Liver (tissue), 8 donors: ENCODE measurements at regions not wholly inside any gene's neighbourhood (a gene's known extent, or its start where the extent isn't known, plus 50 kb on each side); places are given as distances from the start of the nearest gene placed in this dataset.

Experiments
- DNase-seq: peaks from one replicate; pipeline ENCODE4 v3.0.0-alpha.2; 2017; ENCODE audit warnings: low spot score
- H3K27ac ChIP-seq, 2 donors: one replicate each; pipeline ENCODE4 v1.7.0; 2013; ENCODE audit warnings: inconsistent platforms in 2 of 2, low read length in 2 of 2, control low read depth in 1 of 2, low read depth in 1 of 2, mild to moderate bottlenecking in 1 of 2
- H3K27me3 ChIP-seq, 4 donors: one replicate each; pipeline versions ENCODE4 v1.6.1 to v1.7.0; 2013; ENCODE audit warnings: low read length in 3 of 4, inconsistent platforms in 1 of 4, mild to moderate bottlenecking in 1 of 4, moderate library complexity in 1 of 4; ENCODE audit not compliant: control insufficient read depth in 4 of 4, insufficient read depth in 4 of 4
- H3K36me3 ChIP-seq, 4 donors: one replicate each; pipeline versions ENCODE4 v1.6.1 to v1.7.0; 2013; ENCODE audit warnings: low read length in 3 of 4, mild to moderate bottlenecking in 3 of 4, low read depth in 1 of 4, moderate library complexity in 1 of 4; ENCODE audit not compliant: control insufficient read depth in 4 of 4, insufficient read depth in 3 of 4
- H3K4me1 ChIP-seq, 4 donors: one replicate each; pipeline versions ENCODE4 v1.6.1 to v1.7.0; 2013; ENCODE audit warnings: low read length in 3 of 4, mild to moderate bottlenecking in 3 of 4, moderate library complexity in 1 of 4; ENCODE audit not compliant: control insufficient read depth in 4 of 4, insufficient read depth in 4 of 4
- H3K4me3 ChIP-seq, 3 donors: one replicate each; pipeline versions ENCODE4 v1.6.1 to v1.7.0; 2013; ENCODE audit warnings: low read length in 3 of 3, control low read depth in 1 of 3, low read depth in 1 of 3, mild to moderate bottlenecking in 1 of 3
- H3K9ac ChIP-seq, 2 donors: one replicate each; pipeline ENCODE4 v1.7.0; 2013; ENCODE audit warnings: low read length in 2 of 2, mild to moderate bottlenecking in 2 of 2, moderate library complexity in 2 of 2, control low read depth in 1 of 2, low read depth in 1 of 2
- H3K9me3 ChIP-seq, 4 donors: one replicate each; pipeline versions ENCODE4 v1.6.1 to v1.7.0; 2013; ENCODE audit warnings: low read length in 3 of 4; ENCODE audit not compliant: control insufficient read depth in 4 of 4
- ATF3 ChIP-seq: IDR thresholded peaks from 2 replicates; pipeline ENCODE4 v1.6.1; 2016; ENCODE audit warnings: antibody characterized with exemption
- CTCF ChIP-seq: fragments of 150-350 bp; IDR thresholded peaks from 2 replicates; pipeline ENCODE4 v1.5.1; 2017; ENCODE audit warnings: improper control_type of control experiment, low read depth, low read length; ENCODE audit not compliant: missing input control
- EGR1 ChIP-seq, 2 donors: IDR thresholded peaks; 2 replicates each; pipeline ENCODE4 v1.6.1; 2016 to 2018; ENCODE audit warnings: antibody characterized with exemption in 2 of 2, low read depth in 2 of 2
- FOXA1 ChIP-seq: IDR thresholded peaks from 2 replicates; pipeline ENCODE4 v1.6.1; 2016; ENCODE audit warnings: antibody characterized with exemption
- FOXA2 ChIP-seq: IDR thresholded peaks from 2 replicates; pipeline ENCODE4 v1.6.1; 2016; ENCODE audit warnings: antibody characterized with exemption
- GABPA ChIP-seq, 2 donors: IDR thresholded peaks in 1 of 2; conservative IDR thresholded peaks in 1 of 2; 2 replicates each; pipeline ENCODE4 v1.6.1; 2016; ENCODE audit warnings: antibody characterized with exemption in 2 of 2, mild to moderate bottlenecking in 1 of 2, moderate library complexity in 1 of 2
- HNF4A ChIP-seq, 2 donors: conservative IDR thresholded peaks; 2 replicates each; pipeline ENCODE4 v1.6.1; 2016; ENCODE audit warnings: antibody characterized with exemption in 2 of 2, mild to moderate bottlenecking in 2 of 2
- HNF4G ChIP-seq: IDR thresholded peaks from 2 replicates; pipeline ENCODE4 v1.6.1; 2016; ENCODE audit warnings: antibody characterized with exemption
- JUND ChIP-seq, 2 donors: IDR thresholded peaks; 2 replicates each; pipeline ENCODE4 v1.6.1; 2016; ENCODE audit warnings: antibody characterized with exemption in 2 of 2
- MAX ChIP-seq: IDR thresholded peaks from 2 replicates; pipeline ENCODE4 v1.6.1; 2016; ENCODE audit warnings: antibody characterized with exemption
- NR2F2 ChIP-seq: IDR thresholded peaks from 2 replicates; pipeline ENCODE4 v1.6.1; 2016; ENCODE audit warnings: antibody characterized with exemption
- RAD21 ChIP-seq, 2 donors: IDR thresholded peaks; 2 replicates each; pipeline ENCODE4 v1.6.1; 2016; ENCODE audit warnings: antibody characterized with exemption in 2 of 2, mild to moderate bottlenecking in 2 of 2
- REST ChIP-seq: IDR thresholded peaks from 2 replicates; pipeline ENCODE4 v1.6.1; 2016; ENCODE audit warnings: antibody characterized with exemption, mild to moderate bottlenecking
- RXRA ChIP-seq, 2 donors: IDR thresholded peaks; 2 replicates each; pipeline ENCODE4 v1.6.1; 2017 to 2018; ENCODE audit warnings: antibody characterized with exemption in 2 of 2, mild to moderate bottlenecking in 1 of 2
- SP1 ChIP-seq: IDR thresholded peaks from 2 replicates; pipeline ENCODE4 v1.6.1; 2018; ENCODE audit warnings: antibody characterized with exemption, mild to moderate bottlenecking
- TAF1 ChIP-seq: conservative IDR thresholded peaks from 2 replicates; pipeline ENCODE4 v1.6.1; 2016; ENCODE audit warnings: antibody characterized with exemption, mild to moderate bottlenecking
- YY1 ChIP-seq: IDR thresholded peaks from 2 replicates; pipeline ENCODE4 v1.6.1; 2016; ENCODE audit warnings: antibody characterized with exemption, mild to moderate bottlenecking
- WGBS: extraction: QIAGEN DNeasy Blood & Tissue Kit; methylation state at CpG from one replicate; pipeline ENCODE4 v1.1.7; 2013; 5-methylcytosine and 5-hydroxymethylcytosine counted together
- donor health status: healthy.
- donor health status: healthy.
- donor health status: healthy.
- donor health status: healthy.
- donor health status: healthy.

- H3K9ac ChIP-seq = no peak overlapping the region
- no peaks in the 10 kb centered on the region for H3K36me3 ChIP-seq
- H3K9me3 ChIP-seq = peaks cover 0 to 6% (median 3%) of the 10 kb centered on the region in 4 donors
- H3K4me3 ChIP-seq = no peak overlapping the region
- WGBS = 68% methylated on average over 2 of the region's 2 CpGs
- TF ChIP-seq FOXA1 (no peak), TAF1 (no peak), ATF3 (no peak), JUND (IDR thresholded peaks at IDR 0.05) (no peak), HNF4A (conservative IDR thresholded peaks at IDR 0.05) (no peak), RXRA (IDR thresholded peaks at IDR 0.05) (no peak), CTCF (no peak), GABPA (IDR thresholded peaks at IDR 0.05 in 1 of 2, conservative IDR thresholded peaks at IDR 0.05 in 1 of 2) (no peak), RAD21 (IDR thresholded peaks at IDR 0.05) (no peak), MAX (no peak), NR2F2 (no peak), REST (no peak), HNF4G (no peak), EGR1 (IDR thresholded peaks at IDR 0.05; ENCODE audit: low read depth in 2 of 2) (no peak), FOXA2 (no peak), YY1 (no peak), SP1 (no peak)
- peaks cover 0 to 1% (median 0%) of the 10 kb centered on the region in 4 donors for H3K4me1 ChIP-seq
- no peaks in the 10 kb centered on the region for H3K27me3 ChIP-seq
- no peak overlapping the region for H3K27ac ChIP-seq
- DNase-seq = no peak
Observed at GRCh38 chr5:37983463-37983862, 143.6 kb upstream of the GDNF start.

GRCh38 chr5:37979559-37979958 is 139.7 kb upstream of the GDNF start:
- WGBS = 64% methylated on average over 1 of the region's 1 CpG
- no peak for DNase-seq
- H3K4me3 ChIP-seq = no peak overlapping the region
- H3K4me1 ChIP-seq = no peaks in the 10 kb centered on the region
- H3K27ac ChIP-seq = no peak overlapping the region
- H3K27me3 ChIP-seq = no peaks in the 10 kb centered on the region
- no peaks in the 10 kb centered on the region for H3K36me3 ChIP-seq
- peaks cover 0 to 6% (median 3%) of the 10 kb centered on the region in 4 donors for H3K9me3 ChIP-seq
- no peak overlapping the region for H3K9ac ChIP-seq
- TF ChIP-seq FOXA1 = no peak
- no peak for TF ChIP-seq HNF4A (conservative IDR thresholded peaks at IDR 0.05)
- TF ChIP-seq FOXA2 = no peak
- TF ChIP-seq JUND (IDR thresholded peaks at IDR 0.05) = no peak
- TF ChIP-seq RAD21 (IDR thresholded peaks at IDR 0.05) = no peak
- no peak for TF ChIP-seq NR2F2
- TF ChIP-seq ATF3 = no peak
- TF ChIP-seq REST = no peak
- no peak for TF ChIP-seq RXRA (IDR thresholded peaks at IDR 0.05)
